Suppressor macrophage (primary cell): ENCODE measurements at regions not wholly inside any gene's neighbourhood (a gene's known extent, or its start where the extent isn't known, plus 50 kb on each side); places are given as distances from the start of the nearest gene placed in this dataset.
"Not testable (repeated sequence)": the region's sequence is repeated elsewhere in the genome, so short reads cannot be mapped to it uniquely, and the experiment has no call there.

Experiments used
- DNase-seq, 4 experiments: peaks; one replicate each; pipeline ENCODE4 v3.0.0-alpha.2; 2020 to 2022

- DNase-seq = no peak
These were observed 575.9 kb upstream of the MDGA2 start for GRCh38 chr14:48251290-48251689.

GRCh38 chr14:48250575-48250974 is 575.2 kb upstream of the MDGA2 start:
- DNase-seq = no peak

- no peak for DNase-seq
These were observed 572.6 kb upstream of the MDGA2 start for GRCh38 chr14:48247977-48248376.

- DNase-seq = no peak
These were observed 568.5 kb upstream of the MDGA2 start for GRCh38 chr14:48243900-48244299.

- DNase-seq = no peak
These were observed 553.7 kb upstream of the MDGA2 start for GRCh38 chr14:48229091-48229490.

GRCh38 chr14:48193893-48194292 is 518.5 kb upstream of the MDGA2 start:
- no peak for DNase-seq

GRCh38 chr14:48149624-48150023 is 474.2 kb upstream of the MDGA2 start:
- DNase-seq = not testable (repeated sequence)

GRCh38 chr14:48140804-48141203 is 465.4 kb upstream of the MDGA2 start:
- no peak for DNase-seq

- DNase-seq = no peak
These were observed 454.1 kb upstream of the MDGA2 start for GRCh38 chr14:48129472-48129871.

GRCh38 chr14:48127674-48128073 is 452.3 kb upstream of the MDGA2 start:
- DNase-seq = no peak

GRCh38 chr14:48125654-48126053 is 450.2 kb upstream of the MDGA2 start:
- DNase-seq = no peak

GRCh38 chr14:48113713-48114112 is 438.3 kb upstream of the MDGA2 start:
- DNase-seq = no peak

GRCh38 chr14:48111151-48111550 is 435.7 kb upstream of the MDGA2 start:
- DNase-seq = no peak

GRCh38 chr14:48107646-48108045 is 432.2 kb upstream of the MDGA2 start:
- no peak for DNase-seq

GRCh38 chr14:48096897-48097296 is 421.5 kb upstream of the MDGA2 start:
- no peak for DNase-seq

- DNase-seq = no peak
These were observed 411.1 kb upstream of the MDGA2 start for GRCh38 chr14:48086516-48086915.

GRCh38 chr14:48075487-48075886 is 400.1 kb upstream of the MDGA2 start:
- DNase-seq = no peak

- no peak for DNase-seq
These were observed 377.6 kb upstream of the MDGA2 start for GRCh38 chr14:48052973-48053372.

GRCh38 chr14:48035836-48036235 is 360.4 kb upstream of the MDGA2 start:
- no peak for DNase-seq

- no peak for DNase-seq
These were observed 351.7 kb upstream of the MDGA2 start for GRCh38 chr14:48027115-48027514.

GRCh38 chr14:48023881-48024280 is 348.5 kb upstream of the MDGA2 start:
- DNase-seq = no peak

GRCh38 chr14:48011484-48011883 is 336.1 kb upstream of the MDGA2 start:
- DNase-seq = not testable (repeated sequence)

- DNase-seq = no peak
These were observed 333.2 kb upstream of the MDGA2 start for GRCh38 chr14:48008646-48009045.

GRCh38 chr14:48005986-48006385 is 330.6 kb upstream of the MDGA2 start:
- no peak for DNase-seq

GRCh38 chr14:47993883-47994282 is 318.5 kb upstream of the MDGA2 start:
- DNase-seq = no peak

GRCh38 chr14:47988175-47988574 is 312.8 kb upstream of the MDGA2 start:
- DNase-seq = no peak
